ENCODE measurements at regions not wholly inside any gene's neighbourhood (a gene's known extent, or its start where the extent isn't known, plus 50 kb on each side); places are given as distances from the start of the nearest gene placed in this dataset.

GRCh38 chr13:111514610-111515306 lies 194.3 kb downstream of the TEX29 start:
- TF ChIP-seq CTCF (IDR thresholded peaks at IDR 0.05; ENCODE audit: unreplicated experiment): no peak
- no peaks in the 10 kb centered on the region for H3K9me3 Mint-ChIP-seq (ENCODE audit: unreplicated experiment)
- no peak overlapping the region for H3K4me3 Mint-ChIP-seq (ENCODE audit: unreplicated experiment)
- peaks cover 13% of the 10 kb centered on the region for H3K27me3 Mint-ChIP-seq (ENCODE audit: unreplicated experiment)
- H3K27ac Mint-ChIP-seq (ENCODE audit: unreplicated experiment): no peak overlapping the region
- no peak for DNase-seq (ENCODE audit: low spot score)
- peaks cover 10% of the 10 kb centered on the region for H3K4me1 Mint-ChIP-seq (ENCODE audit: unreplicated experiment)
- peaks cover 4% of the 10 kb centered on the region for H3K36me3 Mint-ChIP-seq (ENCODE audit: low read depth, unreplicated experiment)

- peaks cover 10% of the 10 kb centered on the region for H3K4me1 Mint-ChIP-seq (ENCODE audit: unreplicated experiment)
- H3K9me3 Mint-ChIP-seq (ENCODE audit: unreplicated experiment): no peaks in the 10 kb centered on the region
- DNase-seq (ENCODE audit: low spot score): no peak
- peaks cover 15% of the 10 kb centered on the region for H3K27me3 Mint-ChIP-seq (ENCODE audit: unreplicated experiment)
- peaks cover 4% of the 10 kb centered on the region for H3K36me3 Mint-ChIP-seq (ENCODE audit: low read depth, unreplicated experiment)
- no peak overlapping the region for H3K4me3 Mint-ChIP-seq (ENCODE audit: unreplicated experiment)
- no peak for TF ChIP-seq CTCF (IDR thresholded peaks at IDR 0.05; ENCODE audit: unreplicated experiment)
- no peak overlapping the region for H3K27ac Mint-ChIP-seq (ENCODE audit: unreplicated experiment)
Measured at GRCh38 chr13:111515307-111515617, 194.8 kb downstream of the TEX29 start.

- no peaks in the 10 kb centered on the region for H3K9me3 Mint-ChIP-seq (ENCODE audit: unreplicated experiment)
- TF ChIP-seq CTCF (IDR thresholded peaks at IDR 0.05; ENCODE audit: unreplicated experiment): no peak
- no peak overlapping the region for H3K4me3 Mint-ChIP-seq (ENCODE audit: unreplicated experiment)
- peaks cover 4% of the 10 kb centered on the region for H3K36me3 Mint-ChIP-seq (ENCODE audit: low read depth, unreplicated experiment)
- no peak for DNase-seq (ENCODE audit: low spot score)
- peaks cover 15% of the 10 kb centered on the region for H3K27me3 Mint-ChIP-seq (ENCODE audit: unreplicated experiment)
- H3K27ac Mint-ChIP-seq (ENCODE audit: unreplicated experiment): peak overlapping the region; percentile 18
- H3K4me1 Mint-ChIP-seq (ENCODE audit: unreplicated experiment): peaks cover 10% of the 10 kb centered on the region
Measured at GRCh38 chr13:111515635-111516034, 195.2 kb downstream of the TEX29 start.

- no peak for TF ChIP-seq CTCF (IDR thresholded peaks at IDR 0.05; ENCODE audit: unreplicated experiment)
- H3K4me1 Mint-ChIP-seq (ENCODE audit: unreplicated experiment): peaks cover 17% of the 10 kb centered on the region
- H3K36me3 Mint-ChIP-seq (ENCODE audit: low read depth, unreplicated experiment): no peaks in the 10 kb centered on the region
- H3K9me3 Mint-ChIP-seq (ENCODE audit: unreplicated experiment): no peaks in the 10 kb centered on the region
- no peak for DNase-seq (ENCODE audit: low spot score)
- no peak overlapping the region for H3K4me3 Mint-ChIP-seq (ENCODE audit: unreplicated experiment)
- no peak overlapping the region for H3K27ac Mint-ChIP-seq (ENCODE audit: unreplicated experiment)
- peaks cover 16% of the 10 kb centered on the region for H3K27me3 Mint-ChIP-seq (ENCODE audit: unreplicated experiment)
Measured at GRCh38 chr13:111516712-111517640, 196.5 kb downstream of the TEX29 start.

GRCh38 chr13:111517641-111518010 lies 197.2 kb downstream of the TEX29 start:
- H3K36me3 Mint-ChIP-seq (ENCODE audit: low read depth, unreplicated experiment): no peaks in the 10 kb centered on the region
- H3K27me3 Mint-ChIP-seq (ENCODE audit: unreplicated experiment): peaks cover 14% of the 10 kb centered on the region
- peaks cover 17% of the 10 kb centered on the region for H3K4me1 Mint-ChIP-seq (ENCODE audit: unreplicated experiment)
- no peak overlapping the region for H3K27ac Mint-ChIP-seq (ENCODE audit: unreplicated experiment)
- TF ChIP-seq CTCF (IDR thresholded peaks at IDR 0.05; ENCODE audit: unreplicated experiment): no peak
- H3K4me3 Mint-ChIP-seq (ENCODE audit: unreplicated experiment): no peak overlapping the region
- no peak for DNase-seq (ENCODE audit: low spot score)
- no peaks in the 10 kb centered on the region for H3K9me3 Mint-ChIP-seq (ENCODE audit: unreplicated experiment)
